Right cardiac atrium (tissue), 5 donors: ENCODE measurements at regions not wholly inside any gene's neighbourhood (a gene's known extent, or its start where the extent isn't known, plus 50 kb on each side); places are given as distances from the start of the nearest gene placed in this dataset.

Experiments used
- ATAC-seq, 2 donors: fragments of 200-7000 bp; cut with Tn5 transposase; one replicate each; pipeline versions ENCODE4 v1.8.0 to v1.9.1; 2020; ENCODE audit warnings: moderate library complexity in 2 of 2, mild to moderate bottlenecking in 1 of 2
- DNase-seq, 3 donors: peaks; one replicate each; pipeline ENCODE4 v3.0.0-alpha.2; 2020
- H3K27ac ChIP-seq: one replicate; pipeline ENCODE4 v1.5.1; 2013; ENCODE audit warnings: mild to moderate bottlenecking, low read length, control low read depth, moderate library complexity
- H3K27me3 ChIP-seq: one replicate; pipeline ENCODE4 v1.6.1; 2013; ENCODE audit not compliant: control insufficient read depth, insufficient read depth
- H3K4me1 ChIP-seq: one replicate; pipeline ENCODE4 v1.6.1; 2013; ENCODE audit warnings: low read length; ENCODE audit not compliant: control insufficient read depth, insufficient read depth
- H3K4me3 ChIP-seq: one replicate; pipeline ENCODE4 v1.5.1; 2013; ENCODE audit warnings: low read length, control low read depth
- H3K9me3 ChIP-seq: one replicate; pipeline ENCODE4 v1.6.1; 2013; ENCODE audit warnings: low read length; ENCODE audit not compliant: control insufficient read depth
- WGBS: extraction: QIAGEN DNeasy Blood & Tissue Kit; methylation state at CpG from one replicate; pipeline ENCODE4 v1.1.7; 2013; 5-methylcytosine and 5-hydroxymethylcytosine counted together
- intact Hi-C, 4 donors: fragments of 100-400 bp; cut with DNase I; formaldehyde crosslinking; loops; one replicate each; pipeline versions ENCODE4 v1.11.0 to v1.14.0; 2022 to 2023
- donor health status: healthy with polysubstance abuse.
- donor health status: DM: no; HTN: yes; CAD: no.
- donor health status: DM: no; HTN: no; CAD: no.
- donor health status: DM: no; HTN: yes; CAD: no; lungs with severe emphysema.
- donor health status: DM: yes; HTN: yes; CAD: no.

- H3K27ac ChIP-seq = no peak overlapping the region
- no peaks in the 10 kb centered on the region for H3K27me3 ChIP-seq
- intact Hi-C loops = no loop called here
- H3K4me3 ChIP-seq = no peak overlapping the region
- 63% methylated on average over 1 of the region's 1 CpG for WGBS
- DNase-seq = no peak
- no peak for ATAC-seq
- no peaks in the 10 kb centered on the region for H3K4me1 ChIP-seq
- H3K9me3 ChIP-seq = no peaks in the 10 kb centered on the region
These were observed 225.9 kb upstream of the PITX2 start for GRCh38 chr4:110848787-110849186.

GRCh38 chr4:110849461-110849860 lies 226.6 kb upstream of the PITX2 start:
- intact Hi-C loops = no loop called here
- Histone ChIP-seq H3K9me3 (no peaks in the 10 kb centered on the region), H3K27me3 (no peaks in the 10 kb centered on the region), H3K4me1 (no peaks in the 10 kb centered on the region), H3K27ac (no peak overlapping the region), H3K4me3 (no peak overlapping the region)
- ATAC-seq (no peak), DNase-seq (no peak)
- 81% methylated on average over 6 of the region's 6 CpGs for WGBS

- intact Hi-C loops = no loop called here
- Histone ChIP-seq H3K27ac (no peak overlapping the region), H3K27me3 (no peaks in the 10 kb centered on the region), H3K4me3 (peak overlapping the region; percentile 36), H3K4me1 (no peaks in the 10 kb centered on the region), H3K9me3 (no peaks in the 10 kb centered on the region)
- 34% methylated on average over 12 of the region's 12 CpGs for WGBS
- ATAC-seq = peak; percentile 26 to 43
- peak in 2 of 3 donors; percentile 16 to 60 for DNase-seq
These were observed 227.9 kb upstream of the PITX2 start for GRCh38 chr4:110850461-110851442.

- H3K27ac ChIP-seq = no peak overlapping the region
- no peaks in the 10 kb centered on the region for H3K4me1 ChIP-seq
- ATAC-seq = no peak
- no peak for DNase-seq
- H3K4me3 ChIP-seq = no peak overlapping the region
- no peaks in the 10 kb centered on the region for H3K9me3 ChIP-seq
- WGBS = 91% methylated on average over 2 of the region's 2 CpGs
- intact Hi-C loops = no loop called here
- no peaks in the 10 kb centered on the region for H3K27me3 ChIP-seq
These were observed 229.1 kb upstream of the PITX2 start for GRCh38 chr4:110851989-110852388.

GRCh38 chr4:110852793-110853192 lies 229.9 kb upstream of the PITX2 start:
- DNase-seq = no peak
- 83% methylated on average over 3 of the region's 3 CpGs for WGBS
- intact Hi-C loops = no loop called here
- H3K27me3 ChIP-seq = no peaks in the 10 kb centered on the region
- no peaks in the 10 kb centered on the region for H3K9me3 ChIP-seq
- no peak overlapping the region for H3K27ac ChIP-seq
- H3K4me1 ChIP-seq = no peaks in the 10 kb centered on the region
- no peak overlapping the region for H3K4me3 ChIP-seq
- no peak for ATAC-seq

- H3K4me3 ChIP-seq = no peak overlapping the region
- DNase-seq (no peak), ATAC-seq (no peak)
- no peaks in the 10 kb centered on the region for H3K4me1 ChIP-seq
- H3K27me3 ChIP-seq = no peaks in the 10 kb centered on the region
- WGBS = 87% methylated on average over 5 of the region's 5 CpGs
- no peak overlapping the region for H3K27ac ChIP-seq
- intact Hi-C loops = no loop called here
- H3K9me3 ChIP-seq = no peaks in the 10 kb centered on the region
These were observed 230.4 kb upstream of the PITX2 start for GRCh38 chr4:110853242-110853641.

GRCh38 chr4:110854021-110854678 lies 231.3 kb upstream of the PITX2 start:
- H3K27ac ChIP-seq = no peak overlapping the region
- no peak for ATAC-seq

GRCh38 chr4:110860125-110860524 lies 237.2 kb upstream of the PITX2 start:
- Histone ChIP-seq H3K4me3 (no peak overlapping the region), H3K27ac (no peak overlapping the region), H3K9me3 (no peaks in the 10 kb centered on the region), H3K4me1 (no peaks in the 10 kb centered on the region), H3K27me3 (no peaks in the 10 kb centered on the region)
- DNase-seq = no peak
- WGBS = 74% methylated on average over 6 of the region's 6 CpGs
- ATAC-seq = no peak
- intact Hi-C loops = no loop called here

More at GRCh38 chr4:110854021-110854678, 231.3 kb upstream of the PITX2 start:
- Histone ChIP-seq H3K4me3 (no peak overlapping the region), H3K27me3 (no peaks in the 10 kb centered on the region), H3K4me1 (no peaks in the 10 kb centered on the region), H3K9me3 (no peaks in the 10 kb centered on the region)
- WGBS = 22% methylated on average over 6 of the region's 6 CpGs
- intact Hi-C loops = no loop called here
- DNase-seq = no peak

GRCh38 chr4:110860901-110861300 lies 238.0 kb upstream of the PITX2 start:
- H3K9me3 ChIP-seq = no peaks in the 10 kb centered on the region
- H3K4me1 ChIP-seq = no peaks in the 10 kb centered on the region
- no peak overlapping the region for H3K4me3 ChIP-seq
- no peak for ATAC-seq
- no peak for DNase-seq
- no peaks in the 10 kb centered on the region for H3K27me3 ChIP-seq
- intact Hi-C loops = no loop called here
- no peak overlapping the region for H3K27ac ChIP-seq
- 47% methylated on average over 1 of the region's 1 CpG for WGBS

- no peak overlapping the region for H3K4me3 ChIP-seq
- no peaks in the 10 kb centered on the region for H3K9me3 ChIP-seq
- no peaks in the 10 kb centered on the region for H3K27me3 ChIP-seq
- no peaks in the 10 kb centered on the region for H3K4me1 ChIP-seq
- DNase-seq (peak in 1 of 3 donors; percentile 2), ATAC-seq (no peak)
- intact Hi-C loops = no loop called here
- no peak overlapping the region for H3K27ac ChIP-seq
- WGBS = 23% methylated on average over 1 of the region's 1 CpG
These were observed 242.9 kb upstream of the PITX2 start for GRCh38 chr4:110865611-110866259.
